OCI-LY1 (cell line): ENCODE measurements at regions not wholly inside any gene's neighbourhood (a gene's known extent, or its start where the extent isn't known, plus 50 kb on each side); places are given as distances from the start of the nearest gene placed in this dataset.

Source experiments
- H2AFZ ChIP-seq: fragments of 200-600 bp; sonication (generic), shearing (Covaris generic); 2 replicates; pipeline ENCODE4 v1.6.0; 2014; ENCODE audit warnings: antibody characterized with exemption, mild to moderate bottlenecking, low read length
- H3F3A ChIP-seq: fragments of 200-600 bp; sonication (generic), shearing (Covaris generic); 2 replicates; pipeline ENCODE4 v1.6.0; 2014; ENCODE audit warnings: mild to moderate bottlenecking, antibody characterized with exemption, low read length, moderate library complexity; ENCODE audit not compliant: insufficient read depth
- H3K27ac ChIP-seq: fragments of 200-600 bp; sonication (generic); 2 replicates; pipeline ENCODE4 v1.5.1; 2014; ENCODE audit warnings: low read length, mixed run types, mild to moderate bottlenecking, low read depth; ENCODE audit not compliant: poor library complexity, severe bottlenecking
- H3K27me3 ChIP-seq: fragments of 200-600 bp; sonication (generic); 2 replicates; pipeline ENCODE4 v1.6.0; 2014; ENCODE audit warnings: antibody characterized with exemption, mild to moderate bottlenecking, low read length, moderate library complexity; ENCODE audit not compliant: insufficient read depth
- H3K36me3 ChIP-seq: fragments of 200-600 bp; sonication (generic); 2 replicates; pipeline ENCODE4 v1.6.1; 2014; ENCODE audit warnings: mild to moderate bottlenecking, antibody characterized with exemption, low read length, moderate library complexity, mixed read lengths; ENCODE audit not compliant: insufficient read depth
- H3K4me1 ChIP-seq: fragments of 200-600 bp; sonication (generic); 2 replicates; pipeline ENCODE4 v1.5.1; 2014; ENCODE audit warnings: mild to moderate bottlenecking, low read length, moderate library complexity; ENCODE audit not compliant: insufficient read depth, severe bottlenecking
- H3K4me2 ChIP-seq: fragments of 200-600 bp; sonication (generic), shearing (Covaris generic); 2 replicates; pipeline ENCODE4 v1.6.1; 2014; ENCODE audit warnings: low read length
- H3K4me3 ChIP-seq: fragments of 200-600 bp; sonication (generic); 2 replicates; pipeline ENCODE4 v1.5.1; 2014; ENCODE audit warnings: low read length, low read depth, mild to moderate bottlenecking, mixed read lengths; ENCODE audit not compliant: poor library complexity, severe bottlenecking
- H3K79me2 ChIP-seq: fragments of 200-600 bp; shearing (Covaris generic); 2 replicates; pipeline ENCODE4 v1.6.1; 2016; ENCODE audit warnings: mixed run types, low read length, mixed read lengths; ENCODE audit not compliant: insufficient read depth
- H3K9ac ChIP-seq: fragments of 200-600 bp; sonication (generic), shearing (Covaris generic); 2 replicates; pipeline ENCODE4 v1.6.1; 2014; ENCODE audit warnings: mild to moderate bottlenecking, low read length, mixed read lengths
- H3K9me2 ChIP-seq: fragments of 200-600 bp; sonication (generic), shearing (Covaris generic); 2 replicates; pipeline ENCODE4 v1.6.1; 2014; ENCODE audit warnings: low read depth, mild to moderate bottlenecking, low read length, mixed read lengths
- H3K9me3 ChIP-seq: fragments of 200-600 bp; shearing (Covaris generic); 2 replicates; pipeline ENCODE4 v1.6.1; 2014; ENCODE audit warnings: low read length, mixed read lengths
- H4K20me1 ChIP-seq: fragments of 200-600 bp; sonication (generic), shearing (Covaris generic); 2 replicates; pipeline ENCODE4 v1.6.0; 2016; ENCODE audit warnings: mild to moderate bottlenecking, low read length; ENCODE audit not compliant: insufficient read depth
- CTCF ChIP-seq: fragments of 200-600 bp; sonication (generic), shearing (Covaris generic); IDR thresholded peaks from 2 replicates; pipeline ENCODE4 v1.5.1; 2017; ENCODE audit warnings: mild to moderate bottlenecking, antibody characterized with exemption, low read length, moderate library complexity, mixed read lengths
- EZH2 ChIP-seq: fragments of 200-600 bp; sonication (generic), shearing (Covaris generic); IDR thresholded peaks from 2 replicates; pipeline ENCODE4 v1.8.0; 2017; ENCODE audit warnings: borderline replicate concordance, mixed run types, mild to moderate bottlenecking, antibody characterized with exemption, low read length, moderate library complexity, mixed read lengths

- Histone ChIP-seq H4K20me1 (no peaks in the 10 kb centered on the region), H3K36me3 (no peaks in the 10 kb centered on the region), H3K9ac (no peak overlapping the region), H3K4me2 (no peak overlapping the region), H3K4me1 (peaks cover 10% of the 10 kb centered on the region), H3K27me3 (no peaks in the 10 kb centered on the region), H3F3A (no peaks in the 10 kb centered on the region), H3K79me2 (no peaks in the 10 kb centered on the region), H3K4me3 (no peak overlapping the region), H2AFZ (no peak overlapping the region), H3K9me3 (no peaks in the 10 kb centered on the region), H3K27ac (no peak overlapping the region), H3K9me2 (no peaks in the 10 kb centered on the region)
- TF ChIP-seq EZH2: no peak
- no peak for TF ChIP-seq CTCF
Measured at GRCh38 chr4:56186808-56187523, 200.3 kb downstream of the AASDH start.

- TF ChIP-seq CTCF (no peak), EZH2 (no peak)
- Histone ChIP-seq H3K36me3 (no peaks in the 10 kb centered on the region), H2AFZ (no peak overlapping the region), H3K9ac (no peak overlapping the region), H3K4me2 (no peak overlapping the region), H4K20me1 (no peaks in the 10 kb centered on the region), H3K4me1 (peaks cover 10% of the 10 kb centered on the region), H3K27me3 (no peaks in the 10 kb centered on the region), H3F3A (no peaks in the 10 kb centered on the region), H3K79me2 (no peaks in the 10 kb centered on the region), H3K9me2 (no peaks in the 10 kb centered on the region), H3K9me3 (no peaks in the 10 kb centered on the region), H3K27ac (no peak overlapping the region), H3K4me3 (no peak overlapping the region)
Measured at GRCh38 chr4:56185901-56186300, 201.4 kb downstream of the AASDH start.

- H3K27me3 ChIP-seq: no peaks in the 10 kb centered on the region
- no peaks in the 10 kb centered on the region for H3K36me3 ChIP-seq
- H3K79me2 ChIP-seq: no peaks in the 10 kb centered on the region
- H3K4me1 ChIP-seq: peaks cover 10% of the 10 kb centered on the region
- H3K9me2 ChIP-seq: no peaks in the 10 kb centered on the region
- H4K20me1 ChIP-seq: no peaks in the 10 kb centered on the region
- H3F3A ChIP-seq: no peaks in the 10 kb centered on the region
- no peak for TF ChIP-seq EZH2
- no peak for TF ChIP-seq CTCF
- H3K9me3 ChIP-seq: no peaks in the 10 kb centered on the region
- no peak overlapping the region for H3K4me2 ChIP-seq
- H3K4me3 ChIP-seq: no peak overlapping the region
- no peak overlapping the region for H3K27ac ChIP-seq
- H2AFZ ChIP-seq: no peak overlapping the region
- no peak overlapping the region for H3K9ac ChIP-seq
Measured at GRCh38 chr4:56184214-56184613, 203.1 kb downstream of the AASDH start.
